ENCODE measurements at regions not wholly inside any gene's neighbourhood (a gene's known extent, or its start where the extent isn't known, plus 50 kb on each side); places are given as distances from the start of the nearest gene placed in this dataset.

- WGBS (ENCODE audit: insufficient coverage, low coverage, missing lambda C conversion rate) = 1% methylated on average over 5 of the region's 5 CpGs
- Histone ChIP-seq H3K79me2 (ENCODE audit: control insufficient read depth, insufficient read depth, low read length) (no peaks in the 10 kb centered on the region), H3K4me2 (ENCODE audit: insufficient read depth, low read length) (no peak overlapping the region), H3K4me3 (no peak overlapping the region), H3K4me1 (replicated peaks in 1 of 2; ENCODE audit: control insufficient read depth in 2 of 2, insufficient read depth in 2 of 2, low read length in 2 of 2) (no peaks in the 10 kb centered on the region), H3K27me3 (ENCODE audit: control insufficient read depth in 2 of 2, insufficient read depth in 2 of 2, low read length in 2 of 2) (no peaks in the 10 kb centered on the region), H3K27ac (ENCODE audit: extremely low read depth, low read depth, low read length) (no peak overlapping the region), H4K20me1 (replicated peaks; ENCODE audit: control insufficient read depth, insufficient read depth, low read length) (no peaks in the 10 kb centered on the region), H3K9me1 (ENCODE audit: control insufficient read depth, insufficient read depth, low read length) (no peaks in the 10 kb centered on the region), H3K36me3 (ENCODE audit: control insufficient read depth, insufficient read depth, low read length) (no peaks in the 10 kb centered on the region), H2AFZ (ENCODE audit: low read depth, low read length) (no peak overlapping the region), H3K9me3 (replicated peaks; ENCODE audit: control insufficient read depth, insufficient read depth, low read depth, low read length) (no peaks in the 10 kb centered on the region), H3K9ac (ENCODE audit: insufficient read depth in 1 of 2, low read depth in 2 of 2, low read length in 2 of 2) (no peak overlapping the region)
- POLR2A ChIA-PET = no interaction called here
- CTCF ChIA-PET (ENCODE audit: low intra/inter-chr PET ratio) = no interaction called here
- TF ChIP-seq PTBP1 (IDR thresholded peaks at IDR 0.05; ENCODE audit: low read depth, low read length) (no peak), RFX1 (IDR thresholded peaks at IDR 0.05) (no peak), ZBTB17 (CRISPR knock-in tag; IDR thresholded peaks at IDR 0.05) (no peak), ELF1 (tag; IDR thresholded peaks at IDR 0.05) (no peak), THAP12 (CRISPR knock-in tag; IDR thresholded peaks at IDR 0.05) (no peak), GABPB2 (CRISPR knock-in tag; conservative IDR thresholded peaks at IDR 0.05) (no peak), GABPA (tag; conservative IDR thresholded peaks at IDR 0.05; ENCODE audit: low read depth) (no peak), ZNF561 (CRISPR knock-in tag; conservative IDR thresholded peaks at IDR 0.05) (no peak), JUNB (CRISPR knock-in tag; conservative IDR thresholded peaks at IDR 0.05) (no peak), SMC3 (conservative IDR thresholded peaks at IDR 0.05; ENCODE audit: insufficient read depth, low read depth, low read length) (no peak), GTF2A2 (tag; IDR thresholded peaks at IDR 0.05) (no peak), JUND (IDR thresholded peaks at IDR 0.05; ENCODE audit: borderline replicate concordance, low read depth, low read length) (no peak), JUND (tag; IDR thresholded peaks at IDR 0.05; ENCODE audit: borderline replicate concordance, low read depth, low read length) (no peak), KLF16 (IDR thresholded peaks at IDR 0.05) (no peak), ZNF253 (CRISPR knock-in tag; conservative IDR thresholded peaks at IDR 0.05) (no peak), CHCHD3 (CRISPR knock-in tag; IDR thresholded peaks at IDR 0.05) (no peak)
- TF ChIP-seq, protein P1, sequence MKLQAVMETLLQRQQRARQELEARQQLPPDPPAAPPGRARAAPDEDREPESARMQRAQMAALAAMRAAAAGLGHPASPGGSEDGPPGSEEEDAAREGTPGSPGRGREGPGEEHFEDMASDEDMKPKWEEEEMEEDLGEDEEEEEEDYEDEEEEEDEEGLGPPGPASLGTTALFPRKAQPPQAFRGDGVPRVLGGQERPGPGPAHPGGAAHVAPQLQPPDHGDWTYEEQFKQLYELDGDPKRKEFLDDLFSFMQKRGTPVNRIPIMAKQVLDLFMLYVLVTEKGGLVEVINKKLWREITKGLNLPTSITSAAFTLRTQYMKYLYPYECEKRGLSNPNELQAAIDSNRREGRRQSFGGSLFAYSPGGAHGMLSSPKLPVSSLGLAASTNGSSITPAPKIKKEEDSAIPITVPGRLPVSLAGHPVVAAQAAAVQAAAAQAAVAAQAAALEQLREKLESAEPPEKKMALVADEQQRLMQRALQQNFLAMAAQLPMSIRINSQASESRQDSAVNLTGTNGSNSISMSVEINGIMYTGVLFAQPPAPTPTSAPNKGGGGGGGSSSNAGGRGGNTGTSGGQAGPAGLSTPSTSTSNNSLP (IDR thresholded peaks at IDR 0.05; ENCODE audit: borderline replicate concordance, low read depth, low read length) = no peak
- TF ChIP-seq, protein P2, sequence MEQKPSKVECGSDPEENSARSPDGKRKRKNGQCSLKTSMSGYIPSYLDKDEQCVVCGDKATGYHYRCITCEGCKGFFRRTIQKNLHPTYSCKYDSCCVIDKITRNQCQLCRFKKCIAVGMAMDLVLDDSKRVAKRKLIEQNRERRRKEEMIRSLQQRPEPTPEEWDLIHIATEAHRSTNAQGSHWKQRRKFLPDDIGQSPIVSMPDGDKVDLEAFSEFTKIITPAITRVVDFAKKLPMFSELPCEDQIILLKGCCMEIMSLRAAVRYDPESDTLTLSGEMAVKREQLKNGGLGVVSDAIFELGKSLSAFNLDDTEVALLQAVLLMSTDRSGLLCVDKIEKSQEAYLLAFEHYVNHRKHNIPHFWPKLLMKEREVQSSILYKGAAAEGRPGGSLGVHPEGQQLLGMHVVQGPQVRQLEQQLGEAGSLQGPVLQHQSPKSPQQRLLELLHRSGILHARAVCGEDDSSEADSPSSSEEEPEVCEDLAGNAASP (IDR thresholded peaks at IDR 0.05) = no peak
- ATAC-seq (no peak), DNase-seq (ENCODE audit: extremely low read depth in 1 of 4, low spot score in 3 of 4) (no peak), FAIRE-seq (no peak)
- no TSS peak for BruUV-seq (replicated peaks)
- intact Hi-C loops (cut with micrococcal nuclease) = no loop called here
- in situ Hi-C loops (cut with MboI) = no loop called here
Observed at GRCh38 chr4:129783596-129783995, 687.6 kb downstream of the C4orf33 start.
